PC-9 (cell line): ENCODE measurements at regions not wholly inside any gene's neighbourhood (a gene's known extent, or its start where the extent isn't known, plus 50 kb on each side); places are given as distances from the start of the nearest gene placed in this dataset.

Source experiments
- BruUV-seq: library from RNA; stranded (reverse); fragments of 400-500 nt; replicated peaks from 2 replicates; lab custom pipeline; 2021; lab: Mats Ljungman, UMichigan
- CTCF ChIA-PET: fragments of 300-600 bp; sonication (Branson Sonifier 250); formaldehyde crosslinking; loops from one replicate; lab custom pipeline; 2022; ENCODE audit warnings: antibody characterized with exemption; lab: Charles Lee
- POLR2A ChIA-PET: fragments of 300-600 bp; sonication (Branson Sonifier 250); formaldehyde crosslinking; loops from one replicate; lab custom pipeline; 2022; ENCODE audit warnings: antibody characterized with exemption; ENCODE audit not compliant: unreplicated experiment; lab: Charles Lee
- DNase-seq, 2 experiments: peaks; one replicate each; pipeline versions ENCODE4 v3.0.0 to v3.0.0-alpha.2; 2015 to 2022; ENCODE audit warnings: mixed read lengths in 1 of 2
- H2AFZ ChIP-seq: fragments of 200-600 bp; sonication (generic); 2 replicates; pipeline ENCODE4 v1.8.1; 2017; ENCODE audit warnings: antibody characterized with exemption
- H3F3A ChIP-seq: fragments of 200-600 bp; sonication (generic); 2 replicates; pipeline ENCODE4 v1.8.1; 2017; ENCODE audit warnings: antibody characterized with exemption, mild to moderate bottlenecking, low read depth; ENCODE audit not compliant: insufficient read depth
- H3K27ac ChIP-seq: fragments of 200-600 bp; sonication (generic); 2 replicates; pipeline ENCODE4 v1.6.1; 2016; ENCODE audit warnings: mixed run types
- H3K27me3 ChIP-seq: fragments of 200-600 bp; sonication (generic); 2 replicates; pipeline ENCODE4 v1.6.1; 2016; ENCODE audit warnings: low read depth, mixed run types; ENCODE audit not compliant: insufficient read depth
- H3K36me3 ChIP-seq: fragments of 200-600 bp; sonication (generic); 2 replicates; pipeline ENCODE4 v1.6.1; 2016; ENCODE audit warnings: low read depth, mixed run types
- H3K4me1 ChIP-seq: fragments of 200-600 bp; sonication (generic); replicated peaks from 2 replicates; pipeline ENCODE4 v1.6.1; 2016; ENCODE audit warnings: mixed run types; ENCODE audit not compliant: insufficient read depth
- H3K4me2 ChIP-seq: fragments of 200-600 bp; sonication (generic); 2 replicates; pipeline ENCODE4 v1.6.1; 2017; ENCODE audit warnings: mixed run types
- H3K4me3 ChIP-seq: fragments of 200-600 bp; sonication (generic); 2 replicates; pipeline ENCODE4 v1.6.1; 2016; ENCODE audit warnings: mixed run types
- H3K79me2 ChIP-seq: fragments of 200-600 bp; sonication (generic); 2 replicates; pipeline ENCODE4 v1.6.1; 2017; ENCODE audit warnings: low read depth, mixed run types
- H3K9me2 ChIP-seq: fragments of 200-600 bp; sonication (generic); 2 replicates; pipeline ENCODE4 v1.8.1; 2017; ENCODE audit warnings: mild to moderate bottlenecking; ENCODE audit not compliant: insufficient read depth
- H3K9me3 ChIP-seq: fragments of 200-600 bp; sonication (generic); 2 replicates; pipeline ENCODE4 v1.8.1; 2016; ENCODE audit warnings: low read depth; ENCODE audit not compliant: insufficient read depth
- H4K20me1 ChIP-seq: fragments of 200-600 bp; sonication (generic); 2 replicates; pipeline ENCODE4 v1.8.1; 2017; ENCODE audit not compliant: insufficient read depth
- EZH2 ChIP-seq: fragments of 200-600 bp; sonication (generic); IDR thresholded peaks from 2 replicates; pipeline ENCODE4 v1.8.0; 2017; ENCODE audit warnings: antibody characterized with exemption, low read depth
- intact Hi-C: fragments of 100-400 bp; cut with micrococcal nuclease; formaldehyde crosslinking; loops from one replicate; pipeline ENCODE4 v1.10.0; 2022; ENCODE audit not compliant: unreplicated experiment
- TF ChIP-seq, protein P1 (sequence below): fragments of 200-600 bp; sonication (generic); conservative IDR thresholded peaks from 2 replicates; pipeline ENCODE4 v1.6.1; 2017; ENCODE audit warnings: mixed run types, antibody characterized with exemption, mild to moderate bottlenecking, moderate library complexity

DNA sequence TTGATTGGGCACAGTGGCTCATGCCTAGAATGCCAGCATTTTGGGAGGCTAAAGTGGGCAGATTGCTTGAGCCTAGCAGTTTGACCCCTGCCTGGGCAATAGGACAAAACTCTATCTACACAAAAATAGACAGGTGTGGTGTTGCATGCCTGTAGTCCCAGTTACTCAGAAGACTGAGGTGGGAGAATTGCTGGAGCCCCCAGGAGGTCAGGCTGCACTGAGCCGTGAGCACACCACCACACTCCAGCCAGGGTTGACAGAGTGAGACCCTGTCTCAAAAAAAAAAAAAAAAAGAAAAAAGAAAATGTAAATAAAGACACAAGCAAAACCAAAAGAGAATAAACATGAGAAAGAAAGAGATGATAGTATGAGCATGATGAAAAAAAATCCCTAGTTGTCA, 802.4 kb upstream of the ANO3 start:
- Histone ChIP-seq H3K9me2 (no peaks in the 10 kb centered on the region), H3K27ac (no peak overlapping the region), H3K4me1 (no peaks in the 10 kb centered on the region), H3K27me3 (no peaks in the 10 kb centered on the region), H2AFZ (no peak overlapping the region), H3F3A (no peaks in the 10 kb centered on the region), H4K20me1 (no peaks in the 10 kb centered on the region), H3K36me3 (no peaks in the 10 kb centered on the region), H3K4me2 (no peak overlapping the region), H3K79me2 (no peaks in the 10 kb centered on the region), H3K4me3 (no peak overlapping the region), H3K9me3 (no peaks in the 10 kb centered on the region)
- DNase-seq, result no peak
- intact Hi-C loops, result no loop called here
- TF ChIP-seq, protein P1, sequence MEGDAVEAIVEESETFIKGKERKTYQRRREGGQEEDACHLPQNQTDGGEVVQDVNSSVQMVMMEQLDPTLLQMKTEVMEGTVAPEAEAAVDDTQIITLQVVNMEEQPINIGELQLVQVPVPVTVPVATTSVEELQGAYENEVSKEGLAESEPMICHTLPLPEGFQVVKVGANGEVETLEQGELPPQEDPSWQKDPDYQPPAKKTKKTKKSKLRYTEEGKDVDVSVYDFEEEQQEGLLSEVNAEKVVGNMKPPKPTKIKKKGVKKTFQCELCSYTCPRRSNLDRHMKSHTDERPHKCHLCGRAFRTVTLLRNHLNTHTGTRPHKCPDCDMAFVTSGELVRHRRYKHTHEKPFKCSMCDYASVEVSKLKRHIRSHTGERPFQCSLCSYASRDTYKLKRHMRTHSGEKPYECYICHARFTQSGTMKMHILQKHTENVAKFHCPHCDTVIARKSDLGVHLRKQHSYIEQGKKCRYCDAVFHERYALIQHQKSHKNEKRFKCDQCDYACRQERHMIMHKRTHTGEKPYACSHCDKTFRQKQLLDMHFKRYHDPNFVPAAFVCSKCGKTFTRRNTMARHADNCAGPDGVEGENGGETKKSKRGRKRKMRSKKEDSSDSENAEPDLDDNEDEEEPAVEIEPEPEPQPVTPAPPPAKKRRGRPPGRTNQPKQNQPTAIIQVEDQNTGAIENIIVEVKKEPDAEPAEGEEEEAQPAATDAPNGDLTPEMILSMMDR, result no peak
- TF ChIP-seq EZH2, result no peak
- CTCF ChIA-PET, result no interaction called here
- no TSS peak for BruUV-seq
- POLR2A ChIA-PET, result no interaction called here

DNA sequence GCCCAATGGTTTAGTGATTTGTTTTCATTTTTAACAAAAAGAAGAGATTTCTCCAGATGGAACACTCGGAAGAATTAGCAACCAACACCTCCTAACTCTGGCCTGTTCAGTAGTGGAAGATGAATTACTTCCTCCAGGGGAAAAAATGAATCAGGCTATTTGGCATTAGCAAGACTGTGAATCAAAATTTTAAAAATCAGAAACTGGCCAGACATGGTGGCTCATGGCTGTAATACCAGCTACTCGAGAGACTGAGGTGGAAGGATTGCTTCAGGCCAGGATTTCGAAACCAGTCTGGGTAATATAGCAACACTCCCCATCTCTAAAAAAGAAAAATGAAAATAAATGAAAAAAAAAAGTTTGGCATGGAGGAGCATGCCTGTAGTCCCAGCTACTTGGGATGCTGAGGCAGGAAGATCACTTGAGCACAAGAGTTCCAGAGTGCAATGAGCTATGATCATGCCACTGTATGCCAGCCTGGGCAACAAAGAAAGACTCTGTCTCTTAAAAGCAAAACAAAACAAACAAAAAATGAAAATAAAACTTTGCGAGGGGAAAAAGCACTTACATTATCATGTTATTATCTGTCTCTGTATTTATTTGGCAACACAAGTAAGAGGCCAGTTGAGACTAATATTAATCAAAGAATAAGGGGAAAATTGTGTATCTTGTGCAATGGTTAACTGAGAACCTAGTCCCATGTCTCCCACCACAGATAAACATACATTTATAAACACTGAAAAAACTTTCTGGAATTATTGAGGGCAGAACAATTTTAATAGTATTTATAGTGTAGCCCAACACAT, 796.3 kb upstream of the ANO3 start:
- no peaks in the 10 kb centered on the region for H3K27me3 ChIP-seq

DNA sequence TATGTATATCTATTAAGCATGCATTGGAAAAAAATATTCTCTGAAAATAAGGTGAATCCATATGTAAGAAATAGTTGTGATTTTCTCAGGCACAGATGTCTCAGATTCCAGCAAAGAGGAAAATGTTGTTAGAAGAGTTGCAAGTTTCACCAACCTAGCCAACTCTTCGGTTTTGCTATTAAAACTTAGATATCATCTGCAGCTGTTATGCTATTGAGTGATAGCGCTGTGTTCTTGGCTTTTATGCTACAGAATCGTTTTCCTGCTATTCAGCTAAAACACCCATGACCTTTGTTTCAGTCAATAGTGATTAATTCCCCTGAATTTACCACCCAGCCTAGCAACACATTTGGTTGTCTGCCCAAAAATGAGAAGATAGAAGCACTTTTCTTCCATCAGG, 795.6 kb upstream of the ANO3 start:
- no peak overlapping the region for H3K4me3 ChIP-seq
- no peaks in the 10 kb centered on the region for H3K9me2 ChIP-seq
- H3K36me3 ChIP-seq, result no peaks in the 10 kb centered on the region
- H3K79me2 ChIP-seq, result no peaks in the 10 kb centered on the region
- TF ChIP-seq, protein P1, result no peak
- no peak for TF ChIP-seq EZH2
- ChIA-PET POLR2A (no interaction called here), CTCF (no interaction called here)
- H3F3A ChIP-seq, result no peaks in the 10 kb centered on the region
- BruUV-seq, result no TSS peak
- no peak overlapping the region for H3K27ac ChIP-seq
- no peak overlapping the region for H2AFZ ChIP-seq
- no peaks in the 10 kb centered on the region for H3K27me3 ChIP-seq
- H3K4me1 ChIP-seq, result no peaks in the 10 kb centered on the region
- intact Hi-C loops, result no loop called here
- no peaks in the 10 kb centered on the region for H4K20me1 ChIP-seq
- no peak overlapping the region for H3K4me2 ChIP-seq
- H3K9me3 ChIP-seq, result no peaks in the 10 kb centered on the region
- DNase-seq, result no peak

More for the DNA sequence above, 796.3 kb upstream of the ANO3 start:
- no peak overlapping the region for H3K4me3 ChIP-seq
- no peak for DNase-seq
- CTCF ChIA-PET, result no interaction called here
- H3F3A ChIP-seq, result no peaks in the 10 kb centered on the region
- no peaks in the 10 kb centered on the region for H3K79me2 ChIP-seq
- POLR2A ChIA-PET, result no interaction called here
- no peaks in the 10 kb centered on the region for H3K4me1 ChIP-seq
- H3K9me2 ChIP-seq, result no peaks in the 10 kb centered on the region
- H3K4me2 ChIP-seq, result no peak overlapping the region
- no peak overlapping the region for H2AFZ ChIP-seq
- intact Hi-C loops, result no loop called here
- TF ChIP-seq EZH2, result no peak
- TF ChIP-seq, protein P1, result no peak
- BruUV-seq, result no TSS peak
- H3K36me3 ChIP-seq, result no peaks in the 10 kb centered on the region
- no peaks in the 10 kb centered on the region for H4K20me1 ChIP-seq
- no peak overlapping the region for H3K27ac ChIP-seq
- no peaks in the 10 kb centered on the region for H3K9me3 ChIP-seq
